Fibroblast of skin of right quadriceps (primary cell): ENCODE measurements at regions not wholly inside any gene's neighbourhood (a gene's known extent, or its start where the extent isn't known, plus 50 kb on each side); places are given as distances from the start of the nearest gene placed in this dataset.

ENCODE experiments used
- DNase-seq: peaks from one replicate; pipeline ENCODE4 v3.0.0-alpha.2; 2013

DNA sequence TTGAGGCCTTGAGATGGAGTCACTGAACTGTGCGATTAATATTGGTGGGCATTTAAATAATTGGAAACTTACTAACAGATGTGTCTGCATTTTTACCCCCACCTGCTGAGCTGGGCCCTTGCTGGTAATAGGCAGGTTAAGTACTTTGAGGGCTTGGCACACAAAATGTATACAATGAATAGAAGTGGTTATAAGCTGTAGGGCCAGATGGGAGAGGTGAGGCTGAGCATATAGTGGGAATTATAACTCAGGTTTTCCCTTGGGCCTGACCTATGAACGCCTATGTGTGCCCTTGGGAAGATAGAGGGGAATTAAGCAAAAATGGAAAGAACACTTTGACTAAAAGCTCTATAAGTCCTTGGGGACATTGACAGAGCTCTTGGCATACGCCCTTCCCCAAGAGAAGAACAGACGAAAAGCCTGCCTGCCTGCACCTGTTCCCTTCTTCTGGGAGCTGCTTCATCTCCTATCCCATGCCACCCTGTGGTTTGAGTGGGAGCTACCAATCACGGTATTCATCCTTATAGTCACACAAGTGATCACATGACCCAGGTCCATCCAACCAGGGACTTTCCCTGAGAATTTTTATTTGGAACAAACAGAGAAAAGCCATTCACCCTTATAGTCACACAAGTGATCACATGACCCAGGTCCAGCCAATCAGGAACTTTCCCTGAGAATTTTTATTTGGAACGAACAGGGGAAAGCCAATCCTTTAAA is 260.7 kb upstream of the CSF3R start:
- no peak for DNase-seq

DNA sequence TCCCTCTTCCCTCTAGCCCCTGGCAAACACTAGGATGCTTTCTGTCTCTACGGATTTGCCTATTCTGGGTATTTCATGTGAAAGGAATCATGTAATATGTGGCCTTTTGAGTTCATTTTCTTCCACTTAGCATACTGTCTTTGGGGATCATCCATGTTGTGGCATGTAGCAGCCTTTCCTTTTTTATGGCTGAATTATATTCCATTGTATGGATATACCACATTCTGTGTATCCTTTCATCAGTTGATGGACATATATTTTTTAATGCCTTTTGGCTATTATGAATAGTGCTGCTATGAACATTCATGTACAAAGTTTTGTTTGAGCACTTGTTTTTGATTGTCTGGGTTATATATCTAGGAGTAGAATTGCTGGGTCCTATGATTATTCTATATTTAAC is 258.4 kb upstream of the CSF3R start:
- DNase-seq: no peak

DNA sequence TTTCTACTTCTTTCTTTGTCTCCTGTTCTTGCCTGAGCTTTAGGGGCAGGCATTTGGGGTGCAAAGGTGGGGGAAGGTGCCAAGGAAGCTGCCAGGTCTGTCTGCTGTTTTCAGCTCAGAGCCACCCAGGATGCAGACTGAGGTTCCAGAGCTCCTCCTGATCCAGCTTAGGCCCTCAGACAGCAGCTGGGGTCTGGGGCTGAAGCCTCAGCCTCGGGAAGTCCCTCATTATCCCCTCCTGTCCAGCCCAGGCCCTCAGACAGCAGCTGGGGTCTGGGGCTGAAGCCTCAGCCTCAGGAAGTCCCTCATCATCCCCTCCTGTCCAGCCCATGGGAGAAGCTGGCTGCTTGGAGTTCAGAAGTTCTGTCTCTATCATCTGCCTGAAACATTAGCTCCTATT is 257.7 kb upstream of the CSF3R start:
- no peak for DNase-seq

GRCh38 chr1:36739703-36740289 is 257.1 kb upstream of the CSF3R start:
- DNase-seq: no peak

- DNase-seq: no peak
These were observed 255.5 kb upstream of the CSF3R start for GRCh38 chr1:36738245-36738644.

DNA sequence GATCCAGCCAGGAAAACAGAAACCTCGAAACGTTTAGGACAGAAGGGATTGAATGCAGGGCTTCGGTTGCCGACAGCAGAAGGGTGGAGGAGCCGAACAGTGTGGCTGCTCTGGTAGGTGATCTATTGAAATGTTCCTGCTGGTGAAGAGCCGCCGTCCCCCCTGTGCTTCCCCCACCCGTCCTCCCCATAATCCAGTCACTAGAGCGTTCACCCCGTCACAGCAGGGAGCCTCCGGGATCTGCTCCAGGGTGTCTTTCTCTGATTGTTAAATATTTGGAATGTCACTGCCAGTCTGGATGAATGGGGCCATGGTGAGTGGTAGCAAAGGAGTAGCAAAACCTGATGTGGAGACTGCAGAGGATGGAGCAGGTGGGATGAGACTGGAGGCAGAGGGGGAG is 255.1 kb upstream of the CSF3R start:
- DNase-seq: no peak

DNA sequence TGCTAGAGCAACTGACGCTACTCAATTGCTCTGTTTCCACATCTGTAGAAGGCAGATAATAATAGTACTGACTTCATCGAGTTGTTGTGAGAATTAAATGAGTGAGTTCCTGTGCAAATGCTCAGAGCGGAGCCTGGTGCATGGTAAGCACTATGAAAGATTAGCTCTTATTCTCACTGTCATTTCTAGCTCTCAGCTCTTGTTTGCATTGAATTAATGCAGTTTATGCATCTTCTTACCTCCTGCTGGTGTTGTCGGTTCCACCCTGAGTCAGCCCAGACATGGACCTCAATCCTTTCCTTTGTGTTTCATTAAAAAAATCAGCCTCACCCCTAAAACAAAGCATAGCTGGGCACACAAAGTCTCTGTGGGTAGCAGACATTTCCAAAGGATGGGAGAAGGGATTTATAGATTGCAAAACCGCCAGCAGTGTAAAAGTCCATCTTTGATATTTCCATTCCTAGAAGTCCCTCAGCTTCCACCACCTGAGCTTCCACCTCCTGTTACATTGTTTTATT is 254.4 kb upstream of the CSF3R start:
- no peak for DNase-seq

GRCh38 chr1:36735939-36736730 is 253.4 kb upstream of the CSF3R start:
- DNase-seq: no peak

GRCh38 chr1:36735436-36735835 is 252.7 kb upstream of the CSF3R start:
- no peak for DNase-seq

GRCh38 chr1:36734356-36734755 is 251.6 kb upstream of the CSF3R start:
- no peak for DNase-seq

DNA sequence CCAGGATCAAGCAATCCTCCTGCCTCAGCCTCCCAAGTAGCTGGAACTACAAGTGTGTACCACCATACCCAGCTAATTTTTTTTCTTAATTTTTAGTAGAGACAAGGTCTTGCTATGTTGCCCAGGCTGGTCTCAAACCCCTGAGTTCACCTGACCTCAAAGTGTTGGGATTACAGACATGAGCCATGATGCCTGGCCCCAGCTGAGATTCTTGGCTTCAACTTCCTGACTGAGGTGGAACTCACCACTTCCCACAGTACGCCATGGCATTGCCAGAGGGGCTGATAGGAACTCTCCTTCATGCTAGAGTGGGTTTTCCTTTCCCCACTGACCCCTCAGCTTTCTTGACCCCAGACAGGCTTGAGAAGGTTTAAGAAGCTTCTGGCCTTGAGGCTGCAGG is 251.0 kb upstream of the CSF3R start:
- no peak for DNase-seq

- DNase-seq: no peak
These were observed 249.3 kb upstream of the CSF3R start for GRCh38 chr1:36732015-36732356.

GRCh38 chr1:36731226-36732014 is 248.7 kb upstream of the CSF3R start:
- DNase-seq: no peak

DNA sequence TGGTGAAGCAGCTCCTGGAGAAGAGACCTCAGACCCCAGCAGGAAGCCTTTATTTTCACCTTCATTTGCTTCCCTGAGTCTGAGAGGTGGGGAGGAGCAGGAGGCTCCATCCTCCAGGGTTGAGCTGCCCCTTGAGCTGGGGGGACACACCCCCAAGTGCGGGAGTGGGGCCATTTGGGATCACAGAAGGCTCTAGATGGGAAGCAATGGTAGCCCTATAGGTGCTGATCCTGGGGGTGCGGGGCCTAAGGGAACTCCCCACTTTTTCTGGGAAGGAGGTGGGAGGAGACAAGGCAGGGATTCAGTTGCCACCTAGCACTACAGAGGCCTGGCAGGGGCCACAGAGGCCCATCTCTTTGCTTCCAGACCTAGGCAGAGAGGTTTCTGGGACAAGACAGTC is 247.9 kb upstream of the CSF3R start:
- no peak for DNase-seq

DNA sequence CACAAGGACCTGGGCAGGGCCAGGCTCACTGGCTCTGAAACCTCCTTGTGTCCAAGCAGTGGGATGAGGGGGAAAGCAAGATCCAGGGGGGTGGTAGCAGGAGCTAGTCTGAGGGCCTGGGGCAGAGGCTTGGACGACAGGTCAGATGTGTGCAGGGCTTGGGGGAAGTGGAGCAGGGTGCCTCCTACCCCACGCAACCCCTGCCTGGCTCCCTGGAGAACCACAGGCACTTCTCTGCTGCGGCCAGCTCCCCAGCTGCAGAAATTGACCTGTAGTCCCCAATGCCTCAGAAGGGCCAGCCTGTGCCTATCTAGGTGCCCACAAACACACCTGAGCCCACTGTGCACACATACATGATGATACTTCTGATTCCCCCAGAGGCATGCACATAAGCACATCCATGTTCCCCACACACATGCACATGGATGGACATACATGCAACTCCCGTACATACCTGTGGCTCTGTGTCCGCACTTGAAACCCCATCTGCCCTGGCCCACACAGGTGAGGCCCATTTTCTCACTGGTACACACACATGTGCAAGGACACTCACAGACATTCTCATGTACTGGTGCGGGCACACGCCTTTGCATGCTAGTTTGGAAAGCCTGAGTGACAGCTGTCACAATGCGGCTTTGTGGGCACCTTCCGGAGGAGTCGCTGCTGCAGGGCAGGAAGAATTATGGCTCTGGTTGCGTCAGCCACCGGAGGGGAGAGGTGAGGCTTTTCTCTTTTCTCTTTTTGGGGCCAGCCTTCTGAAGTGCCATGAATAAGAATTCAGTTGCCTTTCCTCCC is 247.2 kb upstream of the CSF3R start:
- no peak for DNase-seq

DNA sequence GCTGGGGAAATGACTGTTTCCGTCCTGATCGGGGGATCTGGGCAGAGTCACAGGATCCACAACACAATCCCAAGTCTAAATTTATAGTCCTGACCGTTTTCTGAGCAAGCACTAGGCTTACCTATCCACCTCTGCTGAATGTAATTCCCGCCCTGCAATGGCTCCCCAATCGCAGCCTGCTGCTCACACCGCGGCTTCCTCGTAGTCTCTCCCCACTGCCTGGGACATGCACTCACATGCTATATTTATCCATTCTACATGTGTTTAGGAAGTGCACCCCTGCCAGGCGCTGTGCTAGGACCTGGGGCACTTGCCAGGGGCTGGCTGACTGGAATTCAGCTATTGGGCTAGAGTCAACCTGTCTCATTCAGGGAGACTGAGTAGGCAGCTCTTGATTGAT is 246.6 kb upstream of the CSF3R start:
- no peak for DNase-seq

DNA sequence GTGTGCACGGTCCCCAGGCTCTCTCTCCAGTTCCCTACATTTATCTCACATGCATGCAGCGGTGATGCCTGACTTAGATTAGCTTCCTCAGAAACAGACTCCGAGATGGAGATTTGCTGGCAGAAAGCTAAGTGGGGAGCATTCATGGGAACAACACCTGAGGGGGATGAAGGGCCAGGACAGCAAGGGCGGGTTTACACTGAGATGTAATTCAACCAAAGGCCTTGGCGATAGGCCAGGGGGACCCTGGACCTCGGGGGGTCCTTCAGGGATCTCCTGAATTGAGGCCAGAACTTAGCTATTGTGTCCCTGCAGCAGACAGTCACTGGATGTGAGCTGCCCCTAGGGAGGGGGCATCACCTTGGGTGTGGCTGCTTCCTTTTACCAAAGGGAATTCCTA is 246.1 kb upstream of the CSF3R start:
- no peak for DNase-seq

DNA sequence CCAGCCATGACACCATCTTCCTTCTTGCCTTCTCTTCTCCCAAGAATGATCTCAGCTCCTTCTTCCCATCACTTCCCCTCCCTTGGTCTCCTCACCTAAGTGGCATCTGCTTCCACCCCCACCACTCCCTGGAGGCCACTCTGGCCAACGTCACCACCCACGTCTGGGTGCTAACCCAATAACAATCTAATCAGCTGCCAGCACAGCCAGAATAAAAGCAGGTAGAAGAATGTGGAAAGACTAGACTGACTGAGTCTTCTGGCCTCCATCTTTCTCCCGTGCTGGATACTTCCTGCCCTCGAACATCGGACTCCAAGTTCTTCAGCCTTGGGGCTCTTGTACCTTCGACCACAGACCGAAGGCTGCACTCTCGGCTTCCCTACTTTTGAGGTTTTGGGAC is 245.3 kb upstream of the CSF3R start:
- DNase-seq: no peak

- DNase-seq: no peak
These were observed 242.4 kb upstream of the CSF3R start for GRCh38 chr1:36725151-36725550.

DNA sequence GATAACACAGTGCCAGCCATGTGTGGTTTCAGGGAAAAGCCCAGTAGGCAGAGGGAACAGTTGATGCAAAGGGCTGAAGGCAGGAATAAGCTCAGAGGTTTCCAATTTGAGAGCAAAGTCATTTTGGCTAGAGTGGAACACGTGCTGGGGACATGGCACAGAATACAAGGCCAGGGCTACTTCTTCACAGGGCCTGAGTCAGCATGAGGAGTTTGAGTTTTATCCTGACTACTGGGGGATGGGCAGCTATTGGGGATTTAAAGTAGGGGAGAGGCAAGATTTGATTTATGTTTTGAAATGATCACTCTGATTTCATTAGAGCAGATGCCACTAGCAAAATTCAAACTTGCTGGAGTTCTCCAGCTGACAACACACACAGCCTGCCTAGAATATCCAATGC is 241.1 kb upstream of the CSF3R start:
- DNase-seq: no peak

DNA sequence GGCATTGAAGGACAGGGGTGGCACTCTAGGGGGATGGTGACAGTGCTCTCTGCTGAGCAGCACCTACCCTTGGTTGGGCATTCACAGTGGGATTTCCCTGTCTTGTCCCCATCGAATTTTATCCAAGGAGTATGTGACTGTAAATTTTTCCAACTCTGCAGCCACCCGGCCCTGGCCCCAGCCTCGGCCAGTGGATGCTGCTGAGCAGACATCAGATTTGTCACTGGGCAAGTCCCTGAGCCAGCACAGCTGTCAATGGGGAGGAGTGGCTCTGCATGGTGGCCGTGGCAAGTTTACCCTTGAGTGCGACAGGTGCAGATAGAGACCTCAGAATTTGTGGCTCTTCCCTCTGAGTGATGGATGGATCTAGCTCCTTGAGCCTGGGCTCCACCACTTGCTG is 240.2 kb upstream of the CSF3R start:
- DNase-seq: no peak

DNA sequence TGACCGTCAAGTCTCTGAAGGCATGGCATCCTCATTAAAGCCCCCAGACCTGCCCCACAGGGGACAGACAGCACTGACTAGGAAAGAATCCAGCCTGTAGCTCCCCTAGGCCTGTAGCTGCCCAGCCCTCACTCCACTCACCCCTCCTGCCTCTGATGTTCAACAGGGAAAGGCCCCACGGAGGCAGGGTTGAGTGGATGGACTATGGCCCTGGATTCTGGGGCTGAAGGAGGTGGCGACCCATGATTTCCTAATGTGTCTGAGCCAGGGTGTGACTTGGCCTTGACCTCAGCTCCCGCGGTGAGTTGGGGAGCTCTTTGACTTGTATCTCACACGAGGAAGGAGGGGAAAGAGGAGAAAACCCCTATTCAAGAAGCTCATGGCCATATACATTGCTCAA is 238.5 kb upstream of the CSF3R start:
- DNase-seq: no peak

- no peak for DNase-seq
These were observed 234.7 kb upstream of the CSF3R start for GRCh38 chr1:36717431-36717830.
